SW480 (cell line): ENCODE measurements at regions not wholly inside any gene's neighbourhood (a gene's known extent, or its start where the extent isn't known, plus 50 kb on each side); places are given as distances from the start of the nearest gene placed in this dataset.
"Not testable (repeated sequence)": the region's sequence is repeated elsewhere in the genome, so short reads cannot be mapped to it uniquely, and the experiment has no call there.

Source experiments
- DNase-seq: peaks from one replicate; pipeline ENCODE4 v3.0.0-alpha.2; 2016; ENCODE audit warnings: low spot score

DNA sequence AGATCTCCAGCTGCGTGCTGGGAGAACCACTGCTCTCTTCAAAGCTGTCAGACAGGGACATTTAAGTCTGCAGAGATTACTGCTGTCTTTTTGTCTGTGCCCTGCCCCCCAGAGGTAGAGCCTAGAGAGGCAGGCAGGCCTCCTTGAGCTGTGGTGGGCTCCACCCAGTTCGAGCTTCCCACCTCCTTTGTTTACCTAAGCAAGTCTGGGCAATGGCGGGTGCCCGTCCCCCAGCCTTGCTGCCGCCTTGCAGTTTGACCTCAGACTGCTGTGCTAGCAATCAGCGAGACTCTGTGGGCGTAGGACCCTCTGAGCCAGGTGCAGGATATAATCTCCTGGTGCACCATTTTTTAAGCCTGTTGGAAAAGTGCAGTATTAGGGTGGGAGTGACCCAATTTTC lies 128.6 kb downstream of the ACTR3 start:
- not testable (repeated sequence) for DNase-seq

DNA sequence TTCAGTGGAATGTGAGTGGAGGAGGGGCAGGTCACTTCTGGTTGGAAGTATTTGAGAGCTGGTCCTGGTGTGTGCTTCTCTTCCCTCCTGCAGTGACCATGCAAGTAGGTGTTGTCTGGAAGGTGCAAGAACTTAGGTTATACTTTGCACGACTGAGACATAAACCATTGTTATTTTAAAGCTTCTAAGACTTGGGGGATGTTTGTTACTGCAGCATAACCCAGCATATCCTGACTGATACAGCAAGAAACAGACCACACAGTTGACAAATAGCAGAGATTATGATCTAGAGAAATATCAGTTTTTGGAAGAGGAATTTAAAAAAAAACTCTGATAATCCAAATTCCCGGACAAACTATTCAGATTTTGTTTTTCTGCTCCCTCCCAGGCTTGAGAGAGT lies 130.8 kb downstream of the ACTR3 start:
- no peak for DNase-seq

DNA sequence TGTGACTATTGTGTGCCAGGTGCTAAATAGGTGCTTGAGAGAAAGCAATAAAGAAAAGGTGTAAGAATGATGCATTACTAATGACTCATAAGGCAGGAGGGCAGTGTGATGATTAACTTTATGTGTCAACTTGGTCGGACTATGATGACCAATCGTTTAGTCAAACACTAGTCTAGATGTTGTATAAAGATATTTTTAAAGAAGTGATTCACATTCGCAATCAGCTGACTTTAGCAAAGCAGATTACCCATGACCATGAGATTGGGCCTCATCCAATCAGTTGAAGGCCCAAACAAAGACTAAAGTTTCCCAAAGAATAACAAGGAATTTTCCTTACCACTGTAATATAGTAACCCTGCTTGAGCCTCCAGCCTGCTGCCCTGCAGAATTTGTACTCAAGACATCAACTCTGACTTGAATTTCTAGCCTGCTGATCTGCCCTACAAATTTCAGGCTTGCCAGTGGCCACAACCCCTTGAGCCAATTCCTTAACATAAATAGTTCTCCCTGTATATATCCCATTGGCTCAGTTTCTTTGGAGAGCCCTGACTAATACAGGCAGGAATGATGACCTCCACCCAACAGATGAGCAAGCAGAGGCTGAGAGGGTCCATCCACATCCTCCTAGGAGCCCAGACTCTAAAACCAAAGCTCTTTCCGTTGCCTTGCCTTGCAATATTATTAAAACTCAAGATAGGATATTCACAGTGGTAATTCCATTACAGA lies 132.6 kb downstream of the ACTR3 start:
- DNase-seq, result peak; percentile 73

DNA sequence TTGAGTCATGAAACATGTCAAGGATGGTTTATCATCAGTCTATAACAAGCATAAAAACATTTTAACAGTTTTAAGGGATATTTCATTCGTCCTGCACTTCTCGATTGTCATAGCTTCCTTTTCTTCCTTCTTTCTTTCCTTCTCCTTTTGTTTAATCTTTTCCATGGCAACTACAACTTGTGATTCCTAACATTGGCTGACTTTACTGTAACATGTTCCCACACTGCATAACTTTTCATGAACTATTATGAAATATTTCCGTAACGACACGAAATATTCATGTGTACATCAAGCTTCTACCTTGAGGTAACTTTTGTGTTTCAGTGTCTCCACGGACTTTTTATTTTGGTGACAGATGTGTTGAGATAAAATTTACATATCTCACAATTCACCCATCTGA lies 134.4 kb downstream of the ACTR3 start:
- DNase-seq, result no peak

DNA sequence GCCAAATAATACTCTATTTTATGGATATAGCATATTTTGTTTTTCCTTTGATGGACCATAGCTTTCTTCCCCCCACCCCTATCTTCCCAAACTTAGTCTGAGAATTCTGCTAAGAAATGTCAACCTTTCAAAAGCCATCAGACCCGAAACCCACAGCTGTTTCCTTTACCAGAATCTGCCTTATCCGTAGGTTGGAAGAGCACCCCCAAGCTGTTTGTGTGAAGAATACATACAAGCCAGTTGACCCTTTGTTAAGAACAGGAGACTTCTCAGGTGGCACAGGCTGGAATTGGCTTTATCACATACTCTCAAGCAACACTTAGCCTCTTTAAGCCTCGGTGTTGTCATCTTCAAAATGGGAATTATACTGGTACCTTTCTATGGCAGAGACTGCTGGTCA lies 135.1 kb downstream of the ACTR3 start:
- DNase-seq, result no peak

DNA sequence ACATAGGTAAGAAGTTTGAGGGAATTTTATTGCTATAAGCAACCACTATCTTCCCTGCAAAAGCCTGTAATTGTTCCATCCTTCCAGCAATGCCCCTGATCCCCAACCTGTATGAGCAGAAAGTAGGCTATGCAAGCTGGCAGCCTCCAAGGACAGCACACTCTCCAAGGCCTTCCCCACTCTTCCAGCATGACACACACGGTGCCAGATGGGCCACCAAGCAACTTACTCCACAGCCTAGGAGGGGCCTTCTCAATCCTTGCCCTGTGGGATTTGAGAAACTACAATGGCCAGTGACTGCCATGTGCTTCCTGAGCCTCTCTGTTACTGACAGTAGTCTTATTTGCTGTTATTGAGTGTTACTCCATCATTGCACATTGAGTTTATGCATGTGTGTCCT lies 137.5 kb downstream of the ACTR3 start:
- no peak for DNase-seq

DNA sequence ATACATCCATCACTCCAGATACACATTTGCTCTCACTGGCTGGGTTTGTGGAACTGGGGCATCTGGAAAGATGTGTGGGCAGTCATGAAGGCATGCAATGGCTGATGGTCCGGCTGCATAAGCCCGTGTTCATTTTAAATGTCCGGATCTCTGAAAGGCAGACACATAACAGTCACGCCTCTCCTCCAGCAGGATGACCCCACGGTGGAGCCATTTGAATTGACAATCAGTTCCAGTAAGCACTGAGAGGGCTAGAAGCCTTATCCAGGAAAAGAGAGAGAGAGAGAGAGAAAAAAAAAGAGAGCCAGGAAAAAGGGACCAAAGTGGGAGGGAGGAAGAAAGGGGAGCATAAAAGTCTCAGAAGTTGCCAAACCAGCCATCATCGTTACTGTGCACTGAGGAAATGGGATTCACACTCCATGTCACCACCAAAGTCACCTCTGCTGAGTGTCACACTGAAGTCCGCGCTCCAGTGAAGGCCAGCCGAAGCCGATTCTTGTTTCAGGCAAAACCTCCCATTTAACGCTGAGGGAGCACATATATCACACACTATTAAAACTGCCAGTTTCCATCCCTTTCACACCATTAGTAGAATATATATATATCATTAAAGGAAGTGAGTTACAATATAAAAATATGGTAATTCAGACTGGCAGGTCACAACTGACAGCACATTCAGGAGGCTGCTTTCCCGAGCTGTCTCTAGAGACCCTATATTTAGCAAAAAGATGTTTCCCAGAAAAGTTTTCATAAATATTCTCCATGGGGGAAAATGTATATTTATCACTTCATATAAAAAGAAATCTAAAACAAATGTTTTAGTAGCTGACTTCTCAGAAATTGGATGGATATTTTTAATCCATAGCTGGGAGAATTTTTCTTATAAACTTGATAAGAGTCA lies 142.0 kb downstream of the ACTR3 start:
- DNase-seq, result no peak

DNA sequence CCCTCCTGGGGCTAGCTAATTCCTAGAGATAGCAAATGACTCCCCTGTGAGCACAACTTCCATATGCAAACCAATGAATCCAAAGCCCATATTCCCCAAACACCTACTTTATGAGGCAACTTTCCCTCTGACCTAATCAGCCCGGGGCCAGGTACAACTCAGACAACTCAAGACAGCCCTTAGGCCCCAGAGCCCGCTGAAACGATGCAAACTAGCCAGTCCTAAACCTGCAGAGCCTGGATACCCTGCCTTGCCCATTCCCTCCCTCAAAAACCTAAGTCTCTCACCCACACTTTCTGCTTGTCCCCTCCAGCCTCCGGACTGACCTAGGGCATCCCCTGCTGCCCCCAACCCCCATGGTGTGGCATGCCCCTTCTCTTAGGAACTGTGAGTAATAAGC lies 142.8 kb downstream of the ACTR3 start:
- no peak for DNase-seq

DNA sequence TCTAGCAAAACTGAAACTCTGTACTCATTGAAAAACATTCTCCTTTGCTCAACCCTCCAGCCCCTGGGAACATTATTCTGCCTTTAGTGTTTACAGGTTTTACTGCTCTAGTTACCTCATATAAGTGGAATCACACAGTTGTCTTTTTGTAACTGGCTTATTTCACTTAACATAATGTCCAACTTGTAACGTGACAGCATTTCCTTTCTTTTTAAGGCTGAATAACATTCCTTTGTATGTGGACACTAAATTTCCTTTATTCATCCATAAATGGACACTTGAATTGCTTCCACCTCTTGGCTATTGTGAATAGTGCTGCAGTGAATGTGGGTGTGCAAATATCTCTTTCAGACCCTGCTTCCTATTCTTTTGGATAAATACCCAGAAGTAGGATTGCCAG lies 144.9 kb downstream of the ACTR3 start:
- DNase-seq, result no peak

DNA sequence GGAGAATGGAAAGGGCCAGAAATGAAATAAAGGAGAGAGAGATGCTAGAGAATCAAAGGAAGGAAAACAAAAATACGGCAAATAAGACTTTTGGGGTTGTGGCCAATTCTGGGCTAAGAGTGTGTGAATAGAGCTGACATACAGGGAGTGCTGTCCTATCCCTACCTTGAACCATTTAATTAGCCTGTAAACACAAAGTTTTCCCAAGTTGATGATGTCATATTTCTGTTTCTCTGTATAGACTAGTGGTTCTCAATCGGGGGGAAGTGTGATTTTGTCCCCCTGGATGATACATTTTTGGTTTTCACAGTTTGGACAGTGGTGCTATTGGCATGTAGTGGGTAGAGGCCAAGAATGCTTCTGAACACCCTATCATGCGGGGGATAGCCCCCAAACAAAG lies 148.8 kb downstream of the ACTR3 start:
- no peak for DNase-seq

DNA sequence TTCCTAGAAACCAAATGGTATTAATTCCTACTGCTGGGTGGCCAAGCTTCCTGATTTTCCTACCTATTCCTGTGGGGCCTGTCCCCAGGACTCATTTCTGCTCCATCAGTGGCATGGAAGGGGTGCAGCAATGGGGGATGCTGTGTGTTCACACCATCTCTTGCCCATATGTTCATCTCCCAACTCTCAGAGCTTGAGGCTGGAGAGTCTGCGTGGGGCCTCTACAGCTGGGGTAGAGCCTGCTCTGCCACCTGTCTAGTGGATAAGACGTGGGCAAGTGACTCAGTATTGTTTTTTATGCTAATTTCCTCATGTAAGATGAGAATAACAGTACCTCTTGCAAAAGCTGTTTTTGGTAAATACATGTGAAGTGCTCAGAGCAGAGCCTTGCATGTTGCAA lies 149.8 kb downstream of the ACTR3 start:
- no peak for DNase-seq

DNA sequence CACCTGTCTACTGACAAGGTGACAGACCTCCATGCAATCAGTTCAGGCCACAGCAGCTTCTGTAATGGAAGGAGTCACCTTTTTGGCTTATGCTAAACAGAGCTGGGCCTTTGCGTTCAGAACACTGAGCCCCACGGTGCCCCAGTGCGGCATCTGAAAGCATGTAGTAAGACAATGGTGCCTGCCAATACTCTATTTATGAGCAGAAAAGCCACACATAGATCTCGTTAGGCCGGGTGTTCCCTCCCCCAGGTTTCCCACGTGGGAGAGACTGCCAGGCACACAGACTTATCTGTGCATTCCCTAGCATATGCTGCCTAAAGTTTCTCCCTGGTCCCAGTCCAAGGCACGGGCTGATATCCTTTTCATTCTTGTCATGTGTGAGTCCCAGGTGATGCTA lies 150.9 kb downstream of the ACTR3 start:
- DNase-seq, result no peak

DNA sequence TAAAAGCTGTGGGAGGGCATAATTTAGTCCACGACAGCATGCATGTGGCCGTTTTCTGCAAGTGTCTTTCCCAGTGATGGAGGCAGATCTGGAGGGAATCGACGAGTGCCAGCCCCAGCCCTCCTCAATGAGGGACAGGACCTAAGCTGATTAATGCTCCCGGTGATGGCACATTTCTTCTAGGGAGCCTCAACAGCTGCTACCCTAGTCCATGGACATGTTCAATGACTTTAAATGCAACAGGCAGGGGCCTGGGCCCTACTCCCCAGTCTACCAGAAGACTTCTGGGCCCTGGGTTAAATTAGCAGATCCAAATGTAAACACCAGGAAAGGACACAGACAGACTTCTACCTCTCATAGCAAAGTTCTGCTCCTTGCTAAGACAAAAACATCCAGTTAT lies 155.1 kb downstream of the ACTR3 start:
- no peak for DNase-seq

DNA sequence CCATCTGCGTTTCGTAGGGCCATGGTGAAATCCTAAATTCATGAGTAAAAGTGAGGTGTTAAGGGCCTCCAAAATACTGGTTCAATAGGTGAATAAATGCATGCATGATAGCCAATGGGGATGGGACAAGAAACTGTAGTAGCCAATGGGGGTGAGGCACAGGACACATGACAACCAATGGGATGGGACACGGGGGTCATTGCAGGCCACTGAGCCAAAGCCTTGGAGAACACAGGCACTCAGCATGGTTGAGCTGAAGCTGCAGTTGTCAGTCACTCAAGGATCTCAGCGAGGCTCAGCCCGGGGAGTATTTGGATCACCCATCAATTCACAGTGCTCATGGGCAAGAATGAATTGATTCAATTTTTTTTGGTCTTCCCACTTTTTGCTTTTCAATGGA lies 156.5 kb downstream of the ACTR3 start:
- no peak for DNase-seq

DNA sequence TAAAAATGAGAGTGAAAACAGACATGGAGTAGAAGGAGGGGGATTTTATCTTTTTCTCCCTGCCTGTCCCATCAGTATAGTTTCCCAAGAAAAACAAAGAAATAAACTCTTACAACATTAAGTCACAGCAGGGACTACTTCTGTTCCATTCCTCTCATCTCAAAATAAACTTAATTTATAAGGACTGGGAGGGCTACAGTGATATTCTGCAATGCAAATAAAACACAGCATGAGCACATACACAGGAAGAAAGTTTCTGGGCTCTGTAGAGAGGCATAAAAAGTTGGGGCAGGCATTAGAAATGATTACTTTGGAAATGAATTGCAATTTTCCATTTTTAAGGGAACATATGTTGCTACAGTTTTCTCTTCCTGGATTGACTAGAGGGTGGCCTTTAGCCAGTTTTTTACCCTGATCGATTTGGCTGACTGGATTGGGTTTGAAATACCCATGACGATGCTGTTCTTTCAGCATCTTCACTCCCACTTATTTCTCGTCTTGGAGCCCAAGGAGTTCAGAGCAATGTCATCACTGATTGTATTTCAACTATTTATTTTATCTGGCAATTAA lies 157.1 kb downstream of the ACTR3 start:
- DNase-seq, result no peak

DNA sequence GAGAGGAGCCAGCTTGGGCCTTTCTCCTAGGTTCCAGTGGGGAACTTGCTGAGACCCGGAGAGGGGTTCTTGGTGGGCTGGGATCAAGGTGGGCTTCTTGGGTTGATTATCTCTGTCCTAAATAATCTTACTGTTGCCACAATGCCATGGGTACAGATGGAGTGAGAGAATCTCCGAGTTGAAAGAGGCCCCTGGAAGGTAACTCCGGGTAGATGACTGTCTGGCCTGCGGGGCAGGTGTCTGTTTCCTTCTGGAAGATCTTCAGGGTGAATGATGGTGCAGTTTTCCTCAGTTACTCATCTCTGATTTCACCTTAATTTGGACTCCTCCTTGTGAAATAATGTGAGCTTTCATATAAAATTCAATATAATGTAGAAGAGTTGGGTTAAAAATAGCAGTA lies 159.4 kb downstream of the ACTR3 start:
- DNase-seq, result no peak

DNA sequence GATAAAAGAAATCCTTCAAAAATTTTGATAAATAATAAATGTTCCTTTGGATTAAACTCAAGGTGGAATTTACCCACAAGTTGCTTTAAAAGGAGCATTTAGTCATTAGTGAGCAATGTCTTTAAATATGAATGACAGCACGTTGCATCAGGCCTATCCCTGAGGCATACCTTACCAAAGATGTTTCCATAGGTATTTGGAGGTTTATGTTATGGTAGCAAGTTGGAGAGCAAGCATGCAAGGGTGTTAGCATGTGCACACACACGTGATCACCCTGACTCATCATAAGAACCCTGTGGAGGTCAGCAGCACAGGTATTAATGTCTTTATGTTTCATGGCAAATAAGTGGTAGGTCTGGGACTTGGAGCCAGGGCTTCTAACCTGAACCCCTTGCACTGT lies 159.9 kb downstream of the ACTR3 start:
- peak; percentile 54 for DNase-seq

DNA sequence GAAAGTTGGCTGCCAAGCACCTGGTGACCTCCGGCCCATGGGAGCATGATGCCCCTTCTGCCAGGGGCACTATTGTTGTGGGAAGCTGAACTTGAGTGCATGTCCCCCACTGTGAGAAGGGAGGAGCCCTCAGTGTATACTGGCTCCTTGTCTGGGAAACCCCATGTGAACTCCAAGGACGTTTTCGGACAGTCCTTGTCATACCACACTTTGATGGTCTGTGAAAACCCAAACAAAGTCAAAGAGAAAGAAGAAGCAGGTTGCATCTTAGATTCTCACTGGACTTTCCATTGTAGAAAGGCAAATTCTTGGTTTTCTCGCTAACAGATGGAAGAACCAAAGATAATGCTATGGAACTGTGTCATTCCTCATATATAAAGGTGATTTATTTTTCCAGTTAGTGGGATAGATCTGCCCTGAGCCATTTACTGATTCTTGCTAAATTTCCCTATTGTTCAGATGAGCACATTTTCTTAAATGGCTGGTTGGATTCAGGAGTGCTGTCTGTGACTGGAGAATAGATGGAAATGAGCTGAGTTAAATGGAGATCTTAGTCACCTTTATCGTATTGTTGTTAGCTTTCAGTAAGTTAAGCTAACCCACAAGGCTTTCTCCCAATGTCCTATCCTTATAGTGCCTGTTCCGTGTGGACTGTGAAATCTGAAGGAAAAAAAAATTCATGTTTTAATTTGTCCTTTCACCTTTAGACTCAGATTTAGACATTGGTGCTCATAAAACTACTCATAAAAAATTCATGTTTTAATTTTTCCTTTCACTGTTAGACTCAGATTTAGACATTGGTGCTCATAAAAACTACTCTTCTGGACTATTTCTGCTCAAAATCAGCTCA lies 166.6 kb downstream of the ACTR3 start:
- no peak for DNase-seq

DNA sequence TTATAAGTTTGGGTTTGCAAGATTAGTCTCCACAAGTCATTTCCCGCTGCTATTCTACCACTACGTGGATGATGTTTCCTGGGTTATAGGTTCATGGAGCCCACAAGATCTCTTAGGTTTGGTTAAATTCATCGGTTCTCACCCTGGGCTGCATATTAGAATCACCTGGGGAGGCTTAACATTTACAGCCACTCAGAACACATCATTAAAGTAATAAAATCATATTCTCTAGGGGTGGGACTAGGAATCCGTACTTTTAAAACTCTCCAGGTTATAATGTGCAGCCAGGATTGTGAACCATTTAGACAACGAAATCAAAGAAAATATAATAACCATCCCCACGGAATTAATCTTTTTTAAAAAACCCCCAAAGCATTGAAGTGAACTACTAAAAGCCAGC lies 167.7 kb downstream of the ACTR3 start:
- DNase-seq, result no peak

DNA sequence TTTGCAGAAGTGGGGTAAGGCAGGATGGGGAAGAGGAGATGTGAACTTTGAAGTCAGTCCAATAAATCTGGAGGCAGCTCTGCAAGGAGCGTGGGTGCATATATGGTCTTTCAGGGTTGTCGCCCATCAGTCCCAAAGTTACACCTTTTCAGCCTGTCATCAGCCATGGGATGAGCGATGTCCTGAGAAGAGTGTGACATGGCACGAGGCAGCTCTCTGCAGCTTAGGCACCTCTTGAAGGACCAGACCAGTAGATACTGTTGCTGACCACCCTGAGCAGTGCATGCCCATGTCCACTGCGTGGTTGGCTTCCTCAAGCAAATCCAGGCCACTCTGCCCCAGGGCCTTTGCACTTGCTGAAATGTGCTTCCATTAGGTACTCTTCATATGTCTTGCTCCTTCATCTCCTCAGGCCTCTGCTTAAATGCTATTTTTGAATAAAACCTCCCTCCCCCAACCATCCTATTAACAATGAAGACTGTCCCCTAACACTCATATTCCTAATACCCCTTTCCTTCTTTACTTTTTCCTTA lies 171.7 kb downstream of the ACTR3 start:
- DNase-seq, result no peak

DNA sequence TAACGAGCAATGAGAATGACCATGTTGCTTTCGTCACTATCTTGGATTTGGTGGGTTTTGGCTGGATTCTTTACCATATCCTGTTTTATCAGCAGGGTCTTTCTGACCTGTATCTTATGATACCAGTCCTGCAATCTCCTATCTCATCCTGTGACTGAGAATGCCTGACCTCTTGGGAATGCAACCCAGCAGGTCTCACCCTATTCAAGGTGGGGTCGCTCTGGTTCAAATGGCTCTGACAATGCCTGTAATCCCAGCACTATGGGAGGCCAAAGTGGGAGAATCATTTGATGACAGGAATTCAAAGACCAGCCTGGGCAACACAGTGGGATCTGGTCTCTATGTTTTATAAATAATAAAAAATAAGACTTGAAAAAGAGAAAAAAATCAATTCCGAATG lies 173.5 kb downstream of the ACTR3 start:
- no peak for DNase-seq

DNA sequence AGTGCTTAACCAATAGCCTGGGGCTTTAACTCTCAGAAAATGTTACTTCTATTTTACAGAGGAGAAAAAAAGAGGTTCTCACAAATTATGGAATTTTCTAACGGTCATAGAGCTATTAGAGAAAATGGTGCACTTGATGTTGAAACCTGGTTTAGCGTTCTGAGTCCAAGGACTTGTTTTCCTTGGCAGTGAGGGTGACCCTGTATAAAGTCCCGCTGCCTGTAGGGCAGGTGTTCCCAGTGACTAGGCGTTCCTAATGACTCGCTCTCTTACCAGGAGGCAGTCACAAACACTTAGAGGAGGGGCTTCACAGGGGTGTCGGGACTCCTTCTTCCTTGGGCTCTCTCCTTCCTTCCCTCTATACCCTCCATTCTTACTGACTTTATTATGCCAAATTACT lies 175.8 kb downstream of the ACTR3 start:
- DNase-seq, result no peak
